ENCODE measurements at regions not wholly inside any gene's neighbourhood (a gene's known extent, or its start where the extent isn't known, plus 50 kb on each side); places are given as distances from the start of the nearest gene placed in this dataset.

DNA sequence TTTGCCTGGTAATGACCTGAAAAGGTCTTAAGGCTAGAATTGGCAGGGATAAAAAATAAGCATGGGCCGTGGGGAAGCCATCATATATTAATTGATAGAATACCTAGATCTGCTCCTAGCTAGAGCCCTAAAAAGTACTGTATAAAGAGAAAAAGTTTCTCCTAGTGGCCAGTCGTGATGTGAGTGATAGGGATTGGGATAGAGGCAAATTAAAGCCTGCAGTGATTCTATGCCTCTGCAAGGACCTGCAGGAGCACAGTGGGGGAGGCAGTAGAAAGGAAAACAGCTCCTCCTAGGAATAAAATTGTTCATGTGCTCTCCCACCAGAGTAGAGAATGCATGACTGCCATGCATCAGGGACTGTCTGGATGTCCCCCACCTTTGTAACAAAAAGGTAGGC, 56.2 kb upstream of the FTMT start:
- no peak overlapping the region for H3K4me3 ChIP-seq (ENCODE audit: low read depth, low read length)
- ChIA-PET POLR2A (no interaction called here), CTCF (no interaction called here)
- no peaks in the 10 kb centered on the region for H3K4me1 ChIP-seq (ENCODE audit: control insufficient read depth, insufficient read depth, low read length)
- TF ChIP-seq ZNF621 (tag by site-specific recombination; IDR thresholded peaks at IDR 0.05) (no peak), ZIC2 (tag by site-specific recombination; IDR thresholded peaks at IDR 0.05) (no peak), ZNF658 (tag by site-specific recombination; IDR thresholded peaks at IDR 0.05) (no peak), ZFP69B (tag by site-specific recombination; IDR thresholded peaks at IDR 0.05) (no peak), ZNF521 (tag by site-specific recombination; IDR thresholded peaks at IDR 0.05) (no peak), ZNF10 (tag by site-specific recombination; IDR thresholded peaks at IDR 0.05) (no peak), ZBTB1 (tag by site-specific recombination; IDR thresholded peaks at IDR 0.05) (no peak)
- TF ChIP-seq, protein P1, sequence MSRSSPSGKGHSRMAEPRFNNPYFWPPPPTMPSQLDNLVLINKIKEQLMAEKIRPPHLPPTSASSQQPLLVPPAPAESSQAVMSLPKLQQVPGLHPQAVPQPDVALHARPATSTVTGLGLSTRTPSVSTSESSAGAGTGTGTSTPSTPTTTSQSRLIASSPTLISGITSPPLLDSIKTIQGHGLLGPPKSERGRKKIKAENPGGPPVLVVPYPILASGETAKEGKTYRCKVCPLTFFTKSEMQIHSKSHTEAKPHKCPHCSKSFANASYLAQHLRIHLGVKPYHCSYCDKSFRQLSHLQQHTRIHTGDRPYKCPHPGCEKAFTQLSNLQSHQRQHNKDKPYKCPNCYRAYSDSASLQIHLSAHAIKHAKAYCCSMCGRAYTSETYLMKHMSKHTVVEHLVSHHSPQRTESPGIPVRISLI (tag by site-specific recombination; IDR thresholded peaks at IDR 0.05) = no peak
- H3K9me3 ChIP-seq (ENCODE audit: control insufficient read depth, insufficient read depth, low read depth, low read length) = no peaks in the 10 kb centered on the region
- no peak overlapping the region for H3K27ac ChIP-seq (ENCODE audit: extremely low read depth, low read depth, low read length)
- H3K36me3 ChIP-seq (ENCODE audit: control insufficient read depth in 2 of 2, insufficient read depth in 1 of 2, low read length in 2 of 2) = no peaks in the 10 kb centered on the region

DNA sequence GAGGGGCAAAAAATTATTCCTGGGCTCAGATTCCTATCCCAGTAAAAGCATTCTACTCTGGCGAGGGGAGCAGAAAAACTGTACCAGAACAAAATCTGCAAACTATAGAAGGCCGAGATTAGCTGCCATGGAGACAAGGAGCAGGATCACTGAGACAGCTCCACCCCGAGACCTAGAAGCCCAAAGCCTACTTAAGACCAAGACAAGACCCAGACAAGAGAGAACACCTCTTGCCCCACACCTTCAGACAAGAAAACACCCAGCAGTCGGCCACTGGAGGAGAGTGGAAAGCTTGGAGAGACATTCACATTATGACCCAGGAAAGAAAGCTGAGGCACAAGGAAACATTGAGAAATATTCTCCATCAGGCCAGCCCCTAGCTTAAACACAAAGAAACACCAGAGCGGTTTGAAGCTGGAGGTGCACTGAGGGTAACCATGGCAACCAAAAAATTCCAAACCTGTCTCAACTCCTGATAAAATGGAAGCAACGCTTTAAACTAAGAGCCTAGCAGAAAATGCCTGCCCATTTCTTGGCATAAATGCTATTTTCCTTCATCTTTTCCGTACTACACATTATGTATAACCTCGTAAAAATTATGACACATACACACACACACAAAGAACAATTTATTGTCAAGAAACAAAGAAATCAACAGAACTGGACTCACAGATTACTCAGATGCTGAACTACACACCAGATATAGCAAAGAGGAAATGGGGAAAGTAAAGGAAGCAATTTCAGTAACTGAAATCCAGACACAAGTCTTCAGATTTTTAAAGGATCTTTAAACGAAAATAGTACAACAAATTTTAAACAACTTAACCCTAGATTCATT, 53.8 kb upstream of the FTMT start:
- CTCF ChIA-PET = interaction anchor here (0.6 to 0.7 kb wide), 2 partner anchors 91 to 1073 kb away, joined by 3 to 4 read pairs; no protein-coding TSS in a partner anchor
- H3K4me1 ChIP-seq (ENCODE audit: control insufficient read depth, insufficient read depth, low read length) = no peaks in the 10 kb centered on the region

More for the DNA sequence above, 53.8 kb upstream of the FTMT start:
- no peak for TF ChIP-seq ZBTB21 (tag by site-specific recombination; IDR thresholded peaks at IDR 0.05)
- no peak for TF ChIP-seq ZNF664 (tag by site-specific recombination; IDR thresholded peaks at IDR 0.05)
- TF ChIP-seq ZNF311 (tag by site-specific recombination; IDR thresholded peaks at IDR 0.05; ENCODE audit: borderline replicate concordance) = no peak
- no peak for TF ChIP-seq ZNF654 (tag by site-specific recombination; IDR thresholded peaks at IDR 0.05; ENCODE audit: low read depth)
- TF ChIP-seq, protein P1 (tag by site-specific recombination; IDR thresholded peaks at IDR 0.05) = no peak
- no peaks in the 10 kb centered on the region for H3K9me3 ChIP-seq (ENCODE audit: control insufficient read depth, insufficient read depth, low read depth, low read length)
- no peaks in the 10 kb centered on the region for H3K36me3 ChIP-seq (ENCODE audit: control insufficient read depth in 2 of 2, insufficient read depth in 1 of 2, low read length in 2 of 2)
- no peak overlapping the region for H3K4me3 ChIP-seq (ENCODE audit: low read depth, low read length)
- no peak overlapping the region for H3K27ac ChIP-seq (ENCODE audit: extremely low read depth, low read depth, low read length)
- POLR2A ChIA-PET = no interaction called here
